ENCODE measurements at regions not wholly inside any gene's neighbourhood (a gene's known extent, or its start where the extent isn't known, plus 50 kb on each side); places are given as distances from the start of the nearest gene placed in this dataset.
"Not testable (repeated sequence)": the region's sequence is repeated elsewhere in the genome, so short reads cannot be mapped to it uniquely, and the experiment has no call there.

- TF ChIP-seq, protein P1, sequence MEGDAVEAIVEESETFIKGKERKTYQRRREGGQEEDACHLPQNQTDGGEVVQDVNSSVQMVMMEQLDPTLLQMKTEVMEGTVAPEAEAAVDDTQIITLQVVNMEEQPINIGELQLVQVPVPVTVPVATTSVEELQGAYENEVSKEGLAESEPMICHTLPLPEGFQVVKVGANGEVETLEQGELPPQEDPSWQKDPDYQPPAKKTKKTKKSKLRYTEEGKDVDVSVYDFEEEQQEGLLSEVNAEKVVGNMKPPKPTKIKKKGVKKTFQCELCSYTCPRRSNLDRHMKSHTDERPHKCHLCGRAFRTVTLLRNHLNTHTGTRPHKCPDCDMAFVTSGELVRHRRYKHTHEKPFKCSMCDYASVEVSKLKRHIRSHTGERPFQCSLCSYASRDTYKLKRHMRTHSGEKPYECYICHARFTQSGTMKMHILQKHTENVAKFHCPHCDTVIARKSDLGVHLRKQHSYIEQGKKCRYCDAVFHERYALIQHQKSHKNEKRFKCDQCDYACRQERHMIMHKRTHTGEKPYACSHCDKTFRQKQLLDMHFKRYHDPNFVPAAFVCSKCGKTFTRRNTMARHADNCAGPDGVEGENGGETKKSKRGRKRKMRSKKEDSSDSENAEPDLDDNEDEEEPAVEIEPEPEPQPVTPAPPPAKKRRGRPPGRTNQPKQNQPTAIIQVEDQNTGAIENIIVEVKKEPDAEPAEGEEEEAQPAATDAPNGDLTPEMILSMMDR (IDR thresholded peaks at IDR 0.05; ENCODE audit: low read length), result not testable (repeated sequence)
- not testable (repeated sequence) for TF ChIP-seq EZH2 (optimal IDR thresholded peaks at IDR 0.05; ENCODE audit: low read depth, low read length); EZH2phosphoT487 (IDR thresholded peaks at IDR 0.05; ENCODE audit: low read length)
These were observed 113.0 kb upstream of the PRSS12 start for GRCh38 chr4:118465831-118466230.
